Testis (tissue), 2 donors: ENCODE measurements at regions not wholly inside any gene's neighbourhood (a gene's known extent, or its start where the extent isn't known, plus 50 kb on each side); places are given as distances from the start of the nearest gene placed in this dataset.

Experiments used
- DNase-seq: peaks from one replicate; pipeline ENCODE4 v3.0.0-alpha.2; 2019
- H3K27ac ChIP-seq, 2 donors: fragments of 200-600 bp; sonication (generic); one replicate each; pipeline ENCODE4 v1.5.1; 2019
- H3K27me3 ChIP-seq: fragments of 200-600 bp; sonication (generic); one replicate; pipeline ENCODE4 v1.5.1; 2019
- H3K36me3 ChIP-seq: fragments of 200-600 bp; sonication (generic); one replicate; pipeline ENCODE4 v1.5.1; 2017; ENCODE audit warnings: low read depth; ENCODE audit errors: missing control alignments
- H3K4me1 ChIP-seq: fragments of 200-600 bp; sonication (generic); one replicate; pipeline ENCODE4 v1.5.1; 2019
- H3K4me3 ChIP-seq, 2 donors: fragments of 200-600 bp; sonication (generic); one replicate each; pipeline ENCODE4 v1.5.1; 2017 to 2019
- H3K9me3 ChIP-seq: fragments of 200-600 bp; sonication (generic); one replicate; pipeline ENCODE4 v1.5.1; 2017
- CTCF ChIP-seq, 3 experiments: fragments of 450-650 bp in 2 of 3; fragments of 200-600 bp in 1 of 3; sonication (generic) in 1 of 3; IDR thresholded peaks; one replicate each; pipeline ENCODE4 v1.5.1; 2016 to 2019; ENCODE audit warnings: antibody characterized with exemption in 3 of 3, mild to moderate bottlenecking in 2 of 3, moderate library complexity in 1 of 3
- POLR2A ChIP-seq: fragments of 450-650 bp; IDR thresholded peaks from one replicate; pipeline ENCODE4 v1.6.1; 2017; ENCODE audit warnings: antibody characterized with exemption, mild to moderate bottlenecking, moderate library complexity
- WGBS, 2 donors: methylation state at CpG; one replicate each; pipeline ENCODE4 v1.1.5; 2018; 5-methylcytosine and 5-hydroxymethylcytosine counted together
- intact Hi-C: fragments of 100-400 bp; cut with DNase I; formaldehyde crosslinking; loops from one replicate; pipeline ENCODE4 v1.15.1; 2023; ENCODE audit warnings: low total_unique reads

DNA sequence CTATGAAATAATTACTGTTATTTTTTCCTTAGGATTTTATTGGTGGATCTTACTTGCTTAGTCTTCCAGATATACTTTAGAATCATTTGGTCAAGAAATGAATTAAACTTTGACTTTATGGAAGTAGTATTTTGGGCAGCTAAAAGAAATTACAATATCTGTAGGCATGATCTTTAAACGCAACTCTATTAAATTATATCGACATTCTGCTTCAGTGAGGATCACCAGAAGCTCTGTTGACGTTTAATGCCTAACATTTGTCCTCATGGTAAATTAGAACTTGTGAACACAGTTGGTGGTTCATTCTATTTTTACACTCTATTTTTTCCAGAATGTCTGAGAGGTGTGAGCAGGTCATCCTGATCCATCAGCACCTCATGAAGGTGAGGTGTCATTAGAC, 211.6 kb downstream of the TMEM167A start:
- Histone ChIP-seq H3K27ac (no peak overlapping the region), H3K36me3 (no peaks in the 10 kb centered on the region), H3K9me3 (no peaks in the 10 kb centered on the region), H3K4me1 (no peaks in the 10 kb centered on the region), H3K4me3 (no peak overlapping the region), H3K27me3 (no peaks in the 10 kb centered on the region)
- no peak for DNase-seq
- WGBS, 2 donors = 95 to 99% methylated on average over 3 of the region's 3 CpGs
- no peak for TF ChIP-seq POLR2A
- TF ChIP-seq CTCF (IDR thresholded peaks at IDR 0.05) = no peak
- intact Hi-C loops = no loop called here

GRCh38 chr5:82863266-82863665, 213.9 kb downstream of the TMEM167A start:
- H3K4me1 ChIP-seq = peaks cover 10% of the 10 kb centered on the region
- H3K4me3 ChIP-seq = no peak overlapping the region
- no peaks in the 10 kb centered on the region for H3K9me3 ChIP-seq
- no peak overlapping the region for H3K27ac ChIP-seq
- intact Hi-C loops = no loop called here
- no peaks in the 10 kb centered on the region for H3K27me3 ChIP-seq
- 59 to 63% methylated on average over 3 of the region's 3 CpGs for WGBS, 2 donors
- DNase-seq = no peak
- TF ChIP-seq CTCF (IDR thresholded peaks at IDR 0.05) = no peak
- TF ChIP-seq POLR2A = no peak
- no peaks in the 10 kb centered on the region for H3K36me3 ChIP-seq

GRCh38 chr5:82862711-82863110, 214.5 kb downstream of the TMEM167A start:
- Histone ChIP-seq H3K9me3 (no peaks in the 10 kb centered on the region), H3K27me3 (no peaks in the 10 kb centered on the region), H3K4me1 (peaks cover 14% of the 10 kb centered on the region), H3K4me3 (no peak overlapping the region), H3K36me3 (no peaks in the 10 kb centered on the region), H3K27ac (no peak overlapping the region)
- intact Hi-C loops = no loop called here
- no peak for DNase-seq
- WGBS, 2 donors = 70 to 81% methylated on average over 4 of the region's 4 CpGs
- TF ChIP-seq POLR2A (no peak), CTCF (IDR thresholded peaks at IDR 0.05) (no peak)

GRCh38 chr5:82862261-82862660, 214.9 kb downstream of the TMEM167A start:
- Histone ChIP-seq H3K4me3 (no peak overlapping the region), H3K36me3 (no peaks in the 10 kb centered on the region), H3K4me1 (peaks cover 14% of the 10 kb centered on the region), H3K9me3 (no peaks in the 10 kb centered on the region), H3K27ac (no peak overlapping the region), H3K27me3 (no peaks in the 10 kb centered on the region)
- intact Hi-C loops = no loop called here
- no peak for DNase-seq
- WGBS, 2 donors = 83 to 91% methylated on average over 4 of the region's 4 CpGs
- TF ChIP-seq CTCF (IDR thresholded peaks at IDR 0.05) = no peak
- TF ChIP-seq POLR2A = no peak

- Histone ChIP-seq H3K4me3 (no peak overlapping the region), H3K27ac (no peak overlapping the region), H3K27me3 (no peaks in the 10 kb centered on the region), H3K4me1 (peaks cover 14% of the 10 kb centered on the region), H3K9me3 (no peaks in the 10 kb centered on the region), H3K36me3 (no peaks in the 10 kb centered on the region)
- no peak for TF ChIP-seq CTCF (IDR thresholded peaks at IDR 0.05)
- no peak for TF ChIP-seq POLR2A
- intact Hi-C loops = no loop called here
- 88 to 89% methylated on average over 4 of the region's 4 CpGs for WGBS, 2 donors
- DNase-seq = no peak
These were observed 215.5 kb downstream of the TMEM167A start for GRCh38 chr5:82861701-82862100.
